ENCODE measurements at regions not wholly inside any gene's neighbourhood (a gene's known extent, or its start where the extent isn't known, plus 50 kb on each side); places are given as distances from the start of the nearest gene placed in this dataset.

GRCh38 chrX:39144956-39145355, 343.7 kb downstream of the MID1IP1 start:
- ChIA-PET CTCF (no interaction called here), POLR2A (no interaction called here), RAD21 (ENCODE audit: low non-redundant PET in 1 of 2, low total read pairs in 2 of 2, uncharacterized antibody in 2 of 2, unreplicated experiment in 2 of 2) (no interaction called here)
- DNase-seq (ENCODE audit: low read depth, low spot score), result no peak
- H3K27ac ChIP-seq (ENCODE audit: low read depth, low read length), result no peak overlapping the region
- H4K20me1 ChIP-seq (ENCODE audit: insufficient read depth), result no peaks in the 10 kb centered on the region
- intact Hi-C loops (cut with micrococcal nuclease), result no loop called here
- no TSS peak for BruUV-seq (replicated peaks)
- no peak for ATAC-seq
- no peaks in the 10 kb centered on the region for H3K27me3 ChIP-seq (ENCODE audit: insufficient read depth, low read length)
- H3K4me2 ChIP-seq (ENCODE audit: low read length), result no peak overlapping the region
- no peak overlapping the region for H3K4me3 ChIP-seq (replicated peaks in 1 of 2; ENCODE audit: low read depth in 1 of 2, low read length in 2 of 2)
- H3K9me2 ChIP-seq (ENCODE audit: insufficient read depth), result no peaks in the 10 kb centered on the region
- H2AFZ ChIP-seq (ENCODE audit: low read depth, low read length, poor library complexity, severe bottlenecking), result no peak overlapping the region
- H3K4me1 ChIP-seq (ENCODE audit: control insufficient read depth in 1 of 2, insufficient read depth in 2 of 2, low read length in 2 of 2), result no peaks in the 10 kb centered on the region
- no peak for TF ChIP-seq SIN3A (IDR thresholded peaks at IDR 0.05; ENCODE audit: low read depth)
- TF ChIP-seq EZH2 (IDR thresholded peaks at IDR 0.05), result no peak
- no peak for TF ChIP-seq ELF1 (IDR thresholded peaks at IDR 0.05; ENCODE audit: borderline replicate concordance, low read depth)
- no peak for TF ChIP-seq EZH2phosphoT487 (IDR thresholded peaks at IDR 0.05; ENCODE audit: borderline replicate concordance)
- TF ChIP-seq SP1 (IDR thresholded peaks at IDR 0.05; ENCODE audit: low read depth), result no peak
- TF ChIP-seq ATF3 (IDR thresholded peaks at IDR 0.05), result no peak
- TF ChIP-seq FOSL1 (IDR thresholded peaks at IDR 0.05; ENCODE audit: low read depth), result no peak
- no peak for TF ChIP-seq MAX (IDR thresholded peaks at IDR 0.05)
- no peak for TF ChIP-seq EGR1 (IDR thresholded peaks at IDR 0.05; ENCODE audit: low read depth)
- TF ChIP-seq POLR2A (IDR thresholded peaks at IDR 0.05; ENCODE audit: borderline replicate concordance, extremely low read depth, insufficient read depth, insufficient read length), result no peak
- no peak for TF ChIP-seq CTCF (IDR thresholded peaks at IDR 0.05 in 2 of 3, conservative IDR thresholded peaks at IDR 0.05 in 1 of 3; ENCODE audit: borderline replicate concordance in 1 of 3, insufficient read depth in 1 of 3, low read depth in 2 of 3, low read length in 2 of 3)
- TF ChIP-seq RAD21 (IDR thresholded peaks at IDR 0.05; ENCODE audit: low read depth), result no peak
- no peak for TF ChIP-seq ZFX (IDR thresholded peaks at IDR 0.05)
- no peak for TF ChIP-seq REST (IDR thresholded peaks at IDR 0.05; ENCODE audit: low read depth)
- no peak for TF ChIP-seq JUND (IDR thresholded peaks at IDR 0.05)
- H3K36me3 ChIP-seq (ENCODE audit: control insufficient read depth in 1 of 2, insufficient read depth in 2 of 2, low read length in 2 of 2), result no peaks in the 10 kb centered on the region
- no peak overlapping the region for H3K9ac ChIP-seq (ENCODE audit: low read length)
- H3K9me3 ChIP-seq (ENCODE audit: control insufficient read depth in 1 of 2, insufficient read depth in 1 of 2, low read depth in 1 of 2, low read length in 2 of 2), result no peaks in the 10 kb centered on the region
- no peaks in the 10 kb centered on the region for H3K79me2 ChIP-seq (ENCODE audit: insufficient read depth, low read length)

Data from HCT116 (cell line).